Mesenchymal stem cell (in vitro differentiated cells and primary cell): ENCODE measurements at regions not wholly inside any gene's neighbourhood (a gene's known extent, or its start where the extent isn't known, plus 50 kb on each side); places are given as distances from the start of the nearest gene placed in this dataset.

Experiments
- DNase-seq: peaks from one replicate; pipeline ENCODE4 v3.0.0-alpha.2; 2013
- H2AFZ ChIP-seq: one replicate; pipeline ENCODE4 v1.6.1; 2013; ENCODE audit warnings: low read depth, mild to moderate bottlenecking, control low read depth, inconsistent platforms, low read length, moderate library complexity
- H2AK5ac ChIP-seq: 2 replicates; pipeline ENCODE4 v1.6.1; 2013; ENCODE audit warnings: low read length, moderate library complexity, mild to moderate bottlenecking, inconsistent platforms; ENCODE audit not compliant: severe bottlenecking
- H2BK120ac ChIP-seq: one replicate; pipeline ENCODE4 v1.6.1; 2013; ENCODE audit warnings: low read depth, mild to moderate bottlenecking, inconsistent platforms, low read length, moderate library complexity
- H2BK12ac ChIP-seq, 2 experiments: one replicate each; pipeline ENCODE4 v1.6.1; 2013; ENCODE audit warnings: inconsistent platforms in 2 of 2, low read length in 2 of 2, mild to moderate bottlenecking in 2 of 2, moderate library complexity in 2 of 2, control low read depth in 1 of 2
- H2BK15ac ChIP-seq: one replicate; pipeline ENCODE4 v1.6.1; 2013; ENCODE audit warnings: mild to moderate bottlenecking, low read depth, inconsistent platforms; ENCODE audit not compliant: poor library complexity, severe bottlenecking
- H2BK5ac ChIP-seq: 2 replicates; pipeline ENCODE4 v1.6.1; 2013; ENCODE audit warnings: low read depth, mild to moderate bottlenecking, low read length, control low read depth, inconsistent platforms; ENCODE audit not compliant: poor library complexity, severe bottlenecking
- H3K14ac ChIP-seq, 2 experiments: one replicate each; pipeline ENCODE4 v1.6.1; 2013; ENCODE audit warnings: inconsistent platforms in 2 of 2, low read length in 2 of 2, control low read depth in 1 of 2, mild to moderate bottlenecking in 1 of 2, moderate library complexity in 1 of 2
- H3K18ac ChIP-seq, 2 experiments: one replicate each; pipeline ENCODE4 v1.6.1; 2013; ENCODE audit warnings: inconsistent platforms in 2 of 2, low read length in 2 of 2, control low read depth in 1 of 2, low read depth in 1 of 2, mild to moderate bottlenecking in 1 of 2
- H3K23ac ChIP-seq, 2 experiments: one replicate each; pipeline ENCODE4 v1.6.1; 2013; ENCODE audit warnings: inconsistent platforms in 2 of 2, low read length in 2 of 2, mild to moderate bottlenecking in 2 of 2, moderate library complexity in 2 of 2, control low read depth in 1 of 2
- H3K27ac ChIP-seq: 2 replicates; pipeline ENCODE4 v1.5.1; 2013; ENCODE audit warnings: mild to moderate bottlenecking, moderate library complexity, low read length, control low read depth, inconsistent platforms; ENCODE audit not compliant: poor library complexity, severe bottlenecking
- H3K27me3 ChIP-seq, 2 experiments: 2 replicates each; pipeline versions ENCODE4 v1.6.1 to v1.7.0; 2013; ENCODE audit warnings: low read length in 2 of 2, mild to moderate bottlenecking in 2 of 2, moderate library complexity in 2 of 2, control low read depth in 1 of 2, inconsistent platforms in 1 of 2; ENCODE audit not compliant: control insufficient read depth in 1 of 2, insufficient read depth in 1 of 2
- H3K36me3 ChIP-seq, 2 experiments: 2 replicates each; pipeline versions ENCODE4 v1.6.1 to v1.7.0; 2013; ENCODE audit warnings: low read length in 2 of 2, control low read depth in 1 of 2, inconsistent platforms in 1 of 2, low read depth in 1 of 2, mild to moderate bottlenecking in 1 of 2; ENCODE audit not compliant: insufficient read depth in 2 of 2, control insufficient read depth in 1 of 2
- H3K4ac ChIP-seq, 2 experiments: one replicate each; pipeline ENCODE4 v1.6.1; 2013; ENCODE audit warnings: inconsistent platforms in 2 of 2, low read length in 2 of 2, mild to moderate bottlenecking in 2 of 2, moderate library complexity in 2 of 2, control low read depth in 1 of 2, low read depth in 1 of 2
- H3K4me1 ChIP-seq: 2 replicates; pipeline ENCODE4 v1.6.1; 2013; ENCODE audit warnings: low read depth, low read length, control low read depth; ENCODE audit not compliant: control insufficient read depth, insufficient read depth
- H3K4me2 ChIP-seq: 2 replicates; pipeline ENCODE4 v1.6.1; 2013; ENCODE audit warnings: low read length, mild to moderate bottlenecking, inconsistent platforms; ENCODE audit not compliant: poor library complexity, severe bottlenecking
- H3K4me3 ChIP-seq, 2 experiments: 2 replicates each; pipeline versions ENCODE4 v1.5.1 to v1.7.0; 2013; ENCODE audit warnings: low read length in 2 of 2, mild to moderate bottlenecking in 2 of 2, control low read depth in 1 of 2, low read depth in 1 of 2; ENCODE audit not compliant: insufficient read depth in 1 of 2
- H3K79me1 ChIP-seq: replicated peaks from 2 replicates; pipeline ENCODE4 v1.6.1; 2013; ENCODE audit warnings: mild to moderate bottlenecking, control low read depth, low read length, inconsistent platforms; ENCODE audit not compliant: poor library complexity, severe bottlenecking
- H3K9ac ChIP-seq: 2 replicates; pipeline ENCODE4 v1.7.0; 2013; ENCODE audit warnings: mild to moderate bottlenecking, low read length, moderate library complexity
- H3K9me3 ChIP-seq: 2 replicates; pipeline ENCODE4 v1.7.0; 2013; ENCODE audit warnings: mild to moderate bottlenecking, low read length; ENCODE audit not compliant: control insufficient read depth
- H4K8ac ChIP-seq: one replicate; pipeline ENCODE4 v1.6.1; 2013; ENCODE audit warnings: inconsistent platforms, mild to moderate bottlenecking, low read length, moderate library complexity
- H4K91ac ChIP-seq: one replicate; pipeline ENCODE4 v1.6.1; 2013; ENCODE audit warnings: mild to moderate bottlenecking, low read length, inconsistent platforms
- WGBS: methylation state at CpG from one replicate; pipeline ENCODE4 v1.1.7; 2013; ENCODE audit warnings: mixed read lengths; 5-methylcytosine and 5-hydroxymethylcytosine counted together

- H2BK15ac ChIP-seq, result no peak overlapping the region
- H4K91ac ChIP-seq, result no peak overlapping the region
These were observed 377.7 kb downstream of the DMRT2 start for GRCh38 chr9:1427875-1428274.

GRCh38 chr9:1429297-1429696, 379.1 kb downstream of the DMRT2 start:
- no peak overlapping the region for H2BK5ac ChIP-seq
- H3K18ac ChIP-seq, result no peak overlapping the region
- H3K4me2 ChIP-seq, result no peak overlapping the region
- no peaks in the 10 kb centered on the region for H3K27me3 ChIP-seq
- H3K27ac ChIP-seq, result no peak overlapping the region
- WGBS, result 56% methylated on average over 5 of the region's 5 CpGs
- no peak overlapping the region for H2AFZ ChIP-seq
- no peak overlapping the region for H3K14ac ChIP-seq
- no peaks in the 10 kb centered on the region for H3K79me1 ChIP-seq
- no peak overlapping the region for H2AK5ac ChIP-seq
- no peak overlapping the region for H4K8ac ChIP-seq
- no peak overlapping the region for H4K91ac ChIP-seq
- H3K9me3 ChIP-seq, result no peaks in the 10 kb centered on the region
- H3K23ac ChIP-seq, result no peak overlapping the region
- H2BK15ac ChIP-seq, result no peak overlapping the region
- no peak overlapping the region for H3K4ac ChIP-seq
- no peaks in the 10 kb centered on the region for H3K36me3 ChIP-seq
- no peak for DNase-seq
- no peak overlapping the region for H3K4me3 ChIP-seq
- H3K4me1 ChIP-seq, result no peaks in the 10 kb centered on the region
- H2BK120ac ChIP-seq, result no peak overlapping the region
- H2BK12ac ChIP-seq, result no peak overlapping the region
- H3K9ac ChIP-seq, result no peak overlapping the region

More at GRCh38 chr9:1427875-1428274, 377.7 kb downstream of the DMRT2 start:
- Histone ChIP-seq H3K79me1 (no peaks in the 10 kb centered on the region), H2BK5ac (no peak overlapping the region), H2AFZ (no peak overlapping the region), H3K9me3 (no peaks in the 10 kb centered on the region), H2BK12ac (no peak overlapping the region), H3K27me3 (no peaks in the 10 kb centered on the region), H4K8ac (no peak overlapping the region), H3K36me3 (no peaks in the 10 kb centered on the region), H3K9ac (no peak overlapping the region), H2BK120ac (no peak overlapping the region), H3K4me2 (no peak overlapping the region), H2AK5ac (no peak overlapping the region), H3K4ac (no peak overlapping the region), H3K18ac (no peak overlapping the region), H3K27ac (no peak overlapping the region), H3K4me1 (no peaks in the 10 kb centered on the region), H3K14ac (no peak overlapping the region), H3K4me3 (no peak overlapping the region), H3K23ac (no peak overlapping the region)
- DNase-seq, result no peak
- WGBS, result 62% methylated on average over 2 of the region's 2 CpGs

GRCh38 chr9:1431461-1431860, 381.3 kb downstream of the DMRT2 start:
- H2AFZ ChIP-seq, result no peak overlapping the region
- H4K91ac ChIP-seq, result no peak overlapping the region
- no peak for DNase-seq
- H2BK120ac ChIP-seq, result no peak overlapping the region
- no peak overlapping the region for H3K9ac ChIP-seq
- no peak overlapping the region for H4K8ac ChIP-seq
- WGBS, result 86% methylated on average over 4 of the region's 4 CpGs
- H2BK5ac ChIP-seq, result no peak overlapping the region
- H3K9me3 ChIP-seq, result no peaks in the 10 kb centered on the region
- no peak overlapping the region for H3K23ac ChIP-seq
- H3K36me3 ChIP-seq, result no peaks in the 10 kb centered on the region
- H3K27ac ChIP-seq, result no peak overlapping the region
- H2BK15ac ChIP-seq, result no peak overlapping the region
- H3K79me1 ChIP-seq, result no peaks in the 10 kb centered on the region
- H3K4me1 ChIP-seq, result no peaks in the 10 kb centered on the region
- H3K27me3 ChIP-seq, result no peaks in the 10 kb centered on the region
- no peak overlapping the region for H3K18ac ChIP-seq
- no peak overlapping the region for H3K4me3 ChIP-seq
- no peak overlapping the region for H3K4ac ChIP-seq
- H3K14ac ChIP-seq, result no peak overlapping the region
- no peak overlapping the region for H2AK5ac ChIP-seq
- H3K4me2 ChIP-seq, result no peak overlapping the region
- H2BK12ac ChIP-seq, result no peak overlapping the region

GRCh38 chr9:1434052-1434767, 384.1 kb downstream of the DMRT2 start:
- Histone ChIP-seq H3K9me3 (no peaks in the 10 kb centered on the region), H3K4me3 (no peak overlapping the region), H2BK12ac (no peak overlapping the region), H3K18ac (no peak overlapping the region), H3K27ac (no peak overlapping the region), H4K8ac (no peak overlapping the region), H3K4me1 (no peaks in the 10 kb centered on the region), H3K14ac (no peak overlapping the region), H3K36me3 (no peaks in the 10 kb centered on the region), H2AFZ (no peak overlapping the region), H4K91ac (no peak overlapping the region), H3K79me1 (no peaks in the 10 kb centered on the region), H3K4me2 (no peak overlapping the region), H2BK15ac (no peak overlapping the region), H3K4ac (no peak overlapping the region), H2BK120ac (no peak overlapping the region), H3K9ac (no peak overlapping the region), H3K27me3 (no peaks in the 10 kb centered on the region), H2BK5ac (no peak overlapping the region), H3K23ac (no peak overlapping the region), H2AK5ac (no peak overlapping the region)
- 68% methylated on average over 5 of the region's 7 CpGs for WGBS
- DNase-seq, result no peak
